GM18507 (cell line): ENCODE measurements at regions not wholly inside any gene's neighbourhood (a gene's known extent, or its start where the extent isn't known, plus 50 kb on each side); places are given as distances from the start of the nearest gene placed in this dataset.

ENCODE experiments used
- DNase-seq: peaks from one replicate; pipeline ENCODE4 v3.0.0; 2011; ENCODE audit warnings: low read depth; ENCODE audit not compliant: insufficient read length; ENCODE audit errors: extremely low spot score
- FAIRE-seq: peaks from 2 replicates; lab custom pipeline; 2011; peaks lifted over from hg19 to GRCh38; lab: Jason Lieb, UNC

GRCh38 chr3:25273582-25274171 lies 154.4 kb upstream of the RARB start:
- FAIRE-seq (no peak), DNase-seq (no peak)

GRCh38 chr3:25277503-25277902 lies 150.6 kb upstream of the RARB start:
- FAIRE-seq (no peak), DNase-seq (no peak)

- DNase-seq (no peak), FAIRE-seq (no peak)
These were observed 146.9 kb upstream of the RARB start for GRCh38 chr3:25281041-25281731.

- DNase-seq (no peak), FAIRE-seq (no peak)
These were observed 146.3 kb upstream of the RARB start for GRCh38 chr3:25281732-25282126.

GRCh38 chr3:25283613-25284012 lies 144.4 kb upstream of the RARB start:
- DNase-seq (no peak), FAIRE-seq (no peak)

- FAIRE-seq (no peak), DNase-seq (no peak)
These were observed 143.8 kb upstream of the RARB start for GRCh38 chr3:25284249-25284648.

GRCh38 chr3:25287291-25287884 lies 140.7 kb upstream of the RARB start:
- DNase-seq (no peak), FAIRE-seq (no peak)

GRCh38 chr3:25288413-25288812 lies 139.7 kb upstream of the RARB start:
- no peak for DNase-seq

GRCh38 chr3:25289156-25289555 lies 138.9 kb upstream of the RARB start:
- DNase-seq, result no peak
- no peak for FAIRE-seq

More at GRCh38 chr3:25288413-25288812, 139.7 kb upstream of the RARB start:
- no peak for FAIRE-seq

GRCh38 chr3:25289663-25290062 lies 138.4 kb upstream of the RARB start:
- DNase-seq, result no peak
- FAIRE-seq, result no peak

GRCh38 chr3:25291481-25291905 lies 136.6 kb upstream of the RARB start:
- FAIRE-seq (no peak), DNase-seq (no peak)

- DNase-seq (no peak), FAIRE-seq (no peak)
These were observed 136.0 kb upstream of the RARB start for GRCh38 chr3:25292036-25292435.

- no peak for DNase-seq
- no peak for FAIRE-seq
These were observed 135.5 kb upstream of the RARB start for GRCh38 chr3:25292595-25292994.

GRCh38 chr3:25293736-25294135 lies 134.3 kb upstream of the RARB start:
- no peak for DNase-seq
- FAIRE-seq, result no peak

GRCh38 chr3:25294169-25294805 lies 133.8 kb upstream of the RARB start:
- FAIRE-seq (no peak), DNase-seq (no peak)

GRCh38 chr3:25297667-25298585 lies 130.1 kb upstream of the RARB start:
- DNase-seq (no peak), FAIRE-seq (no peak)

GRCh38 chr3:25300141-25300540 lies 127.9 kb upstream of the RARB start:
- FAIRE-seq (no peak), DNase-seq (no peak)

- DNase-seq (no peak), FAIRE-seq (no peak)
These were observed 123.1 kb upstream of the RARB start for GRCh38 chr3:25304916-25305315.

GRCh38 chr3:25306066-25306465 lies 122.0 kb upstream of the RARB start:
- no peak for DNase-seq
- FAIRE-seq, result no peak

- no peak for FAIRE-seq
These were observed 121.4 kb upstream of the RARB start for GRCh38 chr3:25306705-25307104.

More at GRCh38 chr3:25306705-25307104, 121.4 kb upstream of the RARB start:
- no peak for DNase-seq
